Lower leg skin (tissue), 4 donors: ENCODE measurements at regions not wholly inside any gene's neighbourhood (a gene's known extent, or its start where the extent isn't known, plus 50 kb on each side); places are given as distances from the start of the nearest gene placed in this dataset.

Source experiments
- DNase-seq, 2 donors: peaks; one replicate each; pipeline ENCODE4 v3.0.0-alpha.2; 2019; ENCODE audit warnings: low spot score in 2 of 2
- H3K4me3 ChIP-seq: fragments of 200-600 bp; sonication (generic); 2 replicates; pipeline ENCODE4 v1.5.1; 2017; ENCODE audit warnings: mild to moderate bottlenecking, low read depth; ENCODE audit not compliant: poor library complexity, severe bottlenecking
- CTCF ChIP-seq, 3 donors: fragments of 450-650 bp; IDR thresholded peaks; one replicate each; pipeline ENCODE4 v1.5.1; 2016; ENCODE audit warnings: antibody characterized with exemption in 3 of 3, mild to moderate bottlenecking in 3 of 3, moderate library complexity in 2 of 3
- POLR2A ChIP-seq, 2 donors: fragments of 450-650 bp; IDR thresholded peaks; one replicate each; pipeline ENCODE4 v1.6.1; 2016 to 2017; ENCODE audit warnings: antibody characterized with exemption in 2 of 2, mild to moderate bottlenecking in 1 of 2, moderate library complexity in 1 of 2
- WGBS, 2 donors: methylation state at CpG; one replicate each; pipeline ENCODE4 v1.1.5; 2018; 5-methylcytosine and 5-hydroxymethylcytosine counted together
- intact Hi-C: fragments of 100-400 bp; cut with DNase I; formaldehyde crosslinking; loops from one replicate; pipeline ENCODE4 v1.15.0; 2023; ENCODE audit warnings: low total_unique reads

- intact Hi-C loops = no loop called here
- H3K4me3 ChIP-seq = no peak overlapping the region
- no peak for DNase-seq
- TF ChIP-seq CTCF (IDR thresholded peaks at IDR 0.05) = no peak
- no peak for TF ChIP-seq POLR2A (IDR thresholded peaks at IDR 0.05)
- 91 to 94% methylated on average over 4 of the region's 4 CpGs for WGBS, 2 donors
Measured at GRCh38 chr13:37226971-37227370, 121.5 kb upstream of the CSNK1A1L start.

DNA sequence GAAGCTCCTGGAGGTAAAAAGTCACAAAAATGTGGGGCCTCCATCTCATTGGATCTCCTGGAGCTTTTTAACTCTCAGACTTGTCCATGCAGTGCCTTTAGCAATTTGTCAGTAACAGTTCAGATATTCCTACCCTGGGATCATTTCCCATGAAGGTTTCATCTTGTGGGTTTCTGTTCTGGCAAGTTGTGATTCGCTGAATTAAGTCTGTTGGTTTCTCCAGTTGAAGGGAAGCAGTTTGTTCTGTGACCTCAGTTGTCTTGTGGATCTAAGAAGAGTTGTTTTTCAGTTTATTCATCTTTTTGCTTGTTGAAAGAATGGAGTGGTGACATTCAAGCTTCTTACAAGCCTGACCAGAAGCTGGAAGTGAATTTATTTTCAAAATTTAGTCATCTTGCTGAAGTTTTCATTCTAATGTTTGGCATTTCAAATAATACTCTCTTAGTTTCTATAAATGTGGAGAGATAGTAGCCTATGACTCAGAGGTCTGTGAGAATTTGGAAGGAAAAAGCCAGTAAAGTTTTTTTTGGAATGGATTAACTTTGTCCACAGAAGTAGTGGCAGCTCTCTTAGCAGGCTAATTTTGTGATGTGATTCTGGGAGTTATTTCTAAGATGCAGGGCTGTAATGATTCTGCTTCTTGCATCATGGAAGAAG is 120.1 kb upstream of the CSNK1A1L start:
- no peak for TF ChIP-seq CTCF (IDR thresholded peaks at IDR 0.05)
- no peak for TF ChIP-seq POLR2A (IDR thresholded peaks at IDR 0.05)
- no peak for DNase-seq
- intact Hi-C loops = no loop called here
- 28 to 32% methylated on average over 1 of the region's 1 CpG for WGBS, 2 donors
- H3K4me3 ChIP-seq = no peak overlapping the region

GRCh38 chr13:37216331-37216730 is 110.9 kb upstream of the CSNK1A1L start:
- intact Hi-C loops = no loop called here
- DNase-seq = no peak
- no peak for TF ChIP-seq POLR2A (IDR thresholded peaks at IDR 0.05)
- no peak for TF ChIP-seq CTCF (IDR thresholded peaks at IDR 0.05)
- WGBS, 2 donors = 68 to 76% methylated on average over 1 of the region's 1 CpG
- H3K4me3 ChIP-seq = no peak overlapping the region

DNA sequence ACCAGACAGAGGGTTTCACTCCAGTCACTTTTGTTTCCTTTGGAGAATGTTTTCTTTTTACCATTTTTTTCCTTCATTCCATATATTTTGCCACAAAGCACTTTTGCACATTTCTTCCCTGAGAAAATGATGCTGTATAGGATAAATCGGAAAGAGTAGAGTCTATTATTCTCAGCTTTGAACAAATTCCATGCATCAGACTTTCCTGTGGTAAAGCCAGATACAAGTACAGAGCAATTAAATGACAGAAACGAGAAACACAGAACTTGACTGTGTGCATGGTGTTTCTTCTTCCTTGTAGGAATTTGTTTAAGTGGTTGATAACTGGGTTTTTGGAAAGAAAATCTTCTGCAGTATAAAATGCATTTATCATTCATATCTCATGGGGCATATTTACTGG is 107.4 kb upstream of the CSNK1A1L start:
- 52 to 55% methylated on average over 2 of the region's 2 CpGs for WGBS, 2 donors
- no peak for DNase-seq
- no peak overlapping the region for H3K4me3 ChIP-seq
- intact Hi-C loops = no loop called here
- TF ChIP-seq CTCF (IDR thresholded peaks at IDR 0.05) = no peak
- TF ChIP-seq POLR2A (IDR thresholded peaks at IDR 0.05) = no peak

- no peak for TF ChIP-seq CTCF (IDR thresholded peaks at IDR 0.05)
- intact Hi-C loops = no loop called here
- 78 to 85% methylated on average over 7 of the region's 7 CpGs for WGBS, 2 donors
- DNase-seq = no peak
- H3K4me3 ChIP-seq = no peak overlapping the region
Measured at GRCh38 chr13:37211487-37211886, 106.0 kb upstream of the CSNK1A1L start.
